K562 (cell line): ENCODE measurements at regions not wholly inside any gene's neighbourhood (a gene's known extent, or its start where the extent isn't known, plus 50 kb on each side); places are given as distances from the start of the nearest gene placed in this dataset.
"Not testable (repeated sequence)": the region's sequence is repeated elsewhere in the genome, so short reads cannot be mapped to it uniquely, and the experiment has no call there.

Experiments
- ATAC-seq: fragments of 200-7000 bp; cut with Tn5 transposase; 3 replicates; pipeline ENCODE4 v1.9.1; 2020; ENCODE audit warnings: moderate library complexity
- BruUV-seq: library from RNA; stranded (reverse); fragments of 400-500 nt; replicated peaks from 2 replicates; lab custom pipeline; 2021; lab: Mats Ljungman, UMichigan
- CTCF ChIA-PET: fragments of 300-600 bp; formaldehyde crosslinking; extraction: SDS; loops from one replicate; lab custom pipeline; 2021; ENCODE audit warnings: low intra/inter-chr PET ratio; lab: Yijun Ruan, JAX
- POLR2A ChIA-PET: fragments of 300-600, 350-650 bp; sonication (Branson Sonifier 250); formaldehyde crosslinking; extraction: SDS; loops from one replicate; lab custom pipeline; 2021; ENCODE audit warnings: antibody characterized with exemption, inconsistent platforms; lab: Yijun Ruan, JAX
- DNase-seq, 4 experiments: peaks; one replicate each; pipeline versions ENCODE4 v3.0.0 to v3.0.0-alpha.2; 2011 to 2018; ENCODE audit warnings: low spot score in 3 of 4, mixed read lengths in 3 of 4; ENCODE audit errors: extremely low read depth in 1 of 4
- FAIRE-seq: peaks from 2 replicates; lab custom pipeline; 2011; peaks lifted over from hg19 to GRCh38; lab: Jason Lieb, UNC
- H2AFZ ChIP-seq: 2 replicates; pipeline ENCODE4 v1.6.0; 2011; ENCODE audit warnings: low read depth, low read length, control low read depth, inconsistent platforms
- H3K27ac ChIP-seq: fragments of 200-600 bp; 3 replicates; pipeline ENCODE4 v1.8.0; 2011; ENCODE audit warnings: low read depth, mild to moderate bottlenecking, control low read depth, inconsistent platforms, low read length, moderate library complexity, mixed read lengths; ENCODE audit errors: extremely low read depth
- H3K27me3 ChIP-seq, 2 experiments: fragments of 300-600 bp in 1 of 2; 2 replicates in 1 of 2; 3 replicates in 1 of 2; pipeline versions ENCODE4 v1.6.0 to v1.8.0; 2011; ENCODE audit warnings: inconsistent platforms in 2 of 2, low read length in 2 of 2, mild to moderate bottlenecking in 1 of 2, mixed read lengths in 1 of 2, moderate library complexity in 1 of 2; ENCODE audit not compliant: control insufficient read depth in 2 of 2, insufficient read depth in 2 of 2
- H3K36me3 ChIP-seq: fragments of 300-600 bp; 3 replicates; pipeline ENCODE4 v1.8.0; 2011; ENCODE audit warnings: mild to moderate bottlenecking, low read length, inconsistent platforms; ENCODE audit not compliant: control insufficient read depth, insufficient read depth
- H3K4me1 ChIP-seq, 2 experiments: fragments of 200-600 bp in 1 of 2; replicated peaks in 1 of 2; 2 replicates in 1 of 2; 3 replicates in 1 of 2; pipeline versions ENCODE4 v1.5.1 to v1.8.0; 2011; ENCODE audit warnings: inconsistent platforms in 2 of 2, low read length in 2 of 2, mild to moderate bottlenecking in 1 of 2, mixed read lengths in 1 of 2, moderate library complexity in 1 of 2; ENCODE audit not compliant: control insufficient read depth in 2 of 2, insufficient read depth in 2 of 2
- H3K4me2 ChIP-seq: 2 replicates; pipeline ENCODE4 v1.6.1; 2011; ENCODE audit warnings: low read length, control low read depth, inconsistent platforms, mixed read lengths; ENCODE audit not compliant: insufficient read depth
- H3K4me3 ChIP-seq: fragments of 200-600 bp; sonication (generic), shearing (Covaris generic); 2 replicates; pipeline ENCODE4 v1.5.1; 2016; ENCODE audit warnings: control low read depth, inconsistent platforms
- H3K79me2 ChIP-seq: fragments of 200-600 bp; 3 replicates; pipeline ENCODE4 v1.8.0; 2011; ENCODE audit warnings: low read length, inconsistent platforms; ENCODE audit not compliant: control insufficient read depth, insufficient read depth
- H3K9ac ChIP-seq, 2 experiments: 2 replicates each; pipeline versions ENCODE4 v1.6.0 to v1.6.1; 2011; ENCODE audit warnings: low read depth in 2 of 2, low read length in 2 of 2, control low read depth in 1 of 2, inconsistent platforms in 1 of 2, mild to moderate bottlenecking in 1 of 2, mixed read lengths in 1 of 2; ENCODE audit not compliant: insufficient read depth in 1 of 2
- H3K9me1 ChIP-seq: one replicate; pipeline ENCODE4 v1.6.0; 2011; ENCODE audit warnings: inconsistent platforms, mild to moderate bottlenecking, low read length, moderate library complexity; ENCODE audit not compliant: control insufficient read depth, insufficient read depth
- H3K9me3 ChIP-seq: replicated peaks from 2 replicates; pipeline ENCODE4 v1.5.1; 2011; ENCODE audit warnings: low read depth, low read length, inconsistent platforms; ENCODE audit not compliant: control insufficient read depth, insufficient read depth
- H4K20me1 ChIP-seq: replicated peaks from 2 replicates; pipeline ENCODE4 v1.6.1; 2011; ENCODE audit warnings: low read length, inconsistent platforms, mixed read lengths; ENCODE audit not compliant: control insufficient read depth, insufficient read depth
- CBX8 ChIP-seq: fragments of 200-600 bp; sonication (generic); IDR thresholded peaks from 2 replicates; pipeline ENCODE4 v1.6.1; 2012; ENCODE audit warnings: borderline replicate concordance, mixed run types, low read depth, mild to moderate bottlenecking, moderate library complexity, mixed read lengths, low read length, control low read depth, inconsistent platforms; ENCODE audit not compliant: poor library complexity, severe bottlenecking; ENCODE audit errors: extremely low read depth
- DNMT1 ChIP-seq: fragments of 450-650 bp; IDR thresholded peaks from 2 replicates; pipeline ENCODE4 v1.6.1; 2016; ENCODE audit warnings: antibody characterized with exemption, mild to moderate bottlenecking
- HDAC8 ChIP-seq: fragments of 450-650 bp; IDR thresholded peaks from 2 replicates; pipeline ENCODE4 v1.6.1; 2016; ENCODE audit warnings: mild to moderate bottlenecking, missing genetic modification characterization, moderate library complexity, missing compliant biosample characterization
- LEF1 ChIP-seq: fragments of 450-650 bp; IDR thresholded peaks from 2 replicates; pipeline ENCODE4 v1.6.1; 2016; ENCODE audit warnings: mild to moderate bottlenecking
- RBM39 ChIP-seq: fragments of 200-400 bp; formaldehyde crosslinking; optimal IDR thresholded peaks from 2 replicates; pipeline ENCODE3; 2018; ENCODE audit warnings: low read depth, low read length
- RFX5 ChIP-seq: IDR thresholded peaks from 2 replicates; pipeline ENCODE4 v1.6.1; 2011; ENCODE audit warnings: low read depth, mild to moderate bottlenecking, improper control_type of control experiment, low read length
- SMAD4 ChIP-seq: fragments of 250-450 bp; sonication (Bioruptor Pico); conservative IDR thresholded peaks from 2 replicates; pipeline ENCODE4 v1.8.0; 2021; ENCODE audit warnings: inconsistent platforms, mild to moderate bottlenecking, moderate library complexity
- ZKSCAN8 ChIP-seq: fragments of 200-800 bp; sonication (Bioruptor generic); IDR thresholded peaks from 2 replicates; pipeline ENCODE4 v1.6.1; 2016; ENCODE audit warnings: missing genetic modification characterization, missing compliant biosample characterization
- ZNF23 ChIP-seq: fragments of 250-450 bp; sonication (Bioruptor Pico); IDR thresholded peaks from 2 replicates; pipeline ENCODE4 v1.4.0; 2020; ENCODE audit warnings: mild to moderate bottlenecking
- ZNF408 ChIP-seq: fragments of 250-450 bp; sonication (Bioruptor Pico); IDR thresholded peaks from 2 replicates; pipeline ENCODE4 v1.4.0; 2020; ENCODE audit warnings: low read depth, mild to moderate bottlenecking, moderate library complexity
- ZNF76 ChIP-seq: fragments of 250-450 bp; sonication (Bioruptor Pico); IDR thresholded peaks from 2 replicates; pipeline ENCODE4 v1.4.0; 2020; ENCODE audit warnings: mild to moderate bottlenecking, moderate library complexity, borderline replicate concordance
- WGBS: fragments of 100-300 bp; shearing (Covaris generic); methylation state at CpG from one replicate; pipeline ENCODE4 v1.1.6; 2016; ENCODE audit warnings: low coverage, mixed read lengths; ENCODE audit not compliant: insufficient coverage; ENCODE audit errors: missing lambda C conversion rate; 5-methylcytosine and 5-hydroxymethylcytosine counted together
- in situ Hi-C: fragments of 300-500 bp; cut with MboI; formaldehyde crosslinking; loops from 4 replicates; pipeline ENCODE4 v1.15.0; 2018; ENCODE audit warnings: inconsistent platforms, mixed read lengths
- intact Hi-C: fragments of 100-400 bp; cut with micrococcal nuclease; formaldehyde crosslinking; loops from 2 replicates; pipeline ENCODE4 v1.14.2; 2022

DNA sequence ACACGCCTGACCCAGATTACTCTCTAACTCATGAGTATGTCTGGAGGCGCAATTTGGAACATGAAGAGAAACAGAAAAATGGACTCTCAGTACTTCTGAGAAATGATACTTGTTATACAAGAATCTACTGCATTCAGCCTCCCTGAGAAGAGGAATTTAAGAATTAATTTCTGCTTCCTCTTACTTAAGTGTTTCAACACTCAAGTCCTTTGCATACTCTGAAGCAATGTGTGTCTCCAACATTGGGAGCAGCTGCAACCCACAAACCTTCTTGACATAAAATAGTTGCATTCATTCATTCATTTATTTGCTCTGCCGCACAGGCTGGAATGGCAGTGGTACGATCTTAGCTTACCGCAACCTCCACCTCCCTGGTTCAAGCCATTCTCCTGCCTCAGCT is 199.8 kb downstream of the NPIPA7 start:
- no peaks in the 10 kb centered on the region for H3K4me1 ChIP-seq
- WGBS = 83% methylated on average over 5 of the region's 5 CpGs
- no peaks in the 10 kb centered on the region for H3K9me3 ChIP-seq
- no peaks in the 10 kb centered on the region for H3K27me3 ChIP-seq
- H2AFZ ChIP-seq = no peak overlapping the region
- no peak for TF ChIP-seq LEF1
- no peak for TF ChIP-seq CBX8
- TF ChIP-seq ZKSCAN8 = no peak
- no peak for TF ChIP-seq RBM39
- no peak for TF ChIP-seq ZNF76 (CRISPR knock-in tag)
- no peak for TF ChIP-seq ZNF23 (CRISPR knock-in tag)
- no peak for TF ChIP-seq HDAC8 (tag)
- TF ChIP-seq RFX5 = no peak
- no peak for TF ChIP-seq DNMT1
- no peak for TF ChIP-seq ZNF408 (CRISPR knock-in tag)
- TF ChIP-seq SMAD4 (CRISPR knock-in tag) = no peak
- TF ChIP-seq, all 486 proteins: peak for 0
- Histone ChIP-seq H3K9ac (no peak overlapping the region), H3K27ac (no peak overlapping the region), H3K4me3 (no peak overlapping the region), H3K36me3 (peaks cover 8% of the 10 kb centered on the region; the same call in 1 of the 3 replicates), H3K4me2 (no peak overlapping the region), H3K9me1 (no peaks in the 10 kb centered on the region), H4K20me1 (no peaks in the 10 kb centered on the region), H3K79me2 (peaks cover 42% of the 10 kb centered on the region)
- DNase-seq = no peak
- ChIA-PET CTCF (no interaction called here), POLR2A (no interaction called here)
- no peak for ATAC-seq
- no TSS peak for BruUV-seq
- intact Hi-C loops = no loop called here
- in situ Hi-C loops = no loop called here
- no peak for FAIRE-seq

- H3K4me2 ChIP-seq, ATAC-seq, CTCF ChIA-PET, H3K27ac ChIP-seq, in situ Hi-C loops, H3K9ac ChIP-seq, H3K36me3 ChIP-seq, H3K9me1 ChIP-seq, H3K27me3 ChIP-seq, H2AFZ ChIP-seq, FAIRE-seq, POLR2A ChIA-PET, BruUV-seq, DNase-seq, H3K4me1 ChIP-seq, intact Hi-C loops, H4K20me1 ChIP-seq, H3K4me3 ChIP-seq, H3K9me3 ChIP-seq: not testable (repeated sequence)
- peaks cover 41% of the 10 kb centered on the region for H3K79me2 ChIP-seq
- WGBS = 71% methylated on average over 7 of the region's 7 CpGs
These were observed 204.0 kb downstream of the NPIPA7 start for GRCh38 chr16:16582916-16583315.

DNA sequence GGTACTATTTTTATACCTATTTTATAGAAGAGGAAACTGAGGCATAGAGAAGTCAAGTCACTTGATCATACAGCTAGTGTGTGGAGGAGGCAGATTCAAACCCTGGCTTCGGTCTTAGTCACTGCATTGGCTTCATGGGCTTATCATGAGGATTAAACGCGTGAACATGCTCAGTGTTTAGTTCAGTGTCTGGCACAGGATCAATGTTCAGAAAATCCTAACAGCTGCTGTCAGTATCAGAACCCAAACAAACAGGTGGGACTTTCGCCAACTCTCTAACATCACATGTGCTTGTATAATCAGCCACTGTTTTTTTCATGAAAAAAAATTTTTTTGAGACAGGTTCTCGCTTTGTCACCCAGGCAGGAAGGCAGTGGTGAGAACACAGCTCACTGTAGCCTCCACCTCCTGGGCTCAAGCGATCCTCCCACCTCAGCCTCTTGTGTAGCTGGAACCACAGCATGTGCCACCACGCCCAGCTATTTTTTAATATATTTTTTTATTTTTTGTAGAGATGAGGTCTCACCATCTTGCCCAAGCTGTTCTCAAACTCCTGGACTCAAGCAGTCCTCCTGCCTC is 207.2 kb downstream of the NPIPA7 start:
- peaks cover 31% of the 10 kb centered on the region for H3K79me2 ChIP-seq
- BruUV-seq, H4K20me1 ChIP-seq, in situ Hi-C loops, POLR2A ChIA-PET, H3K4me3 ChIP-seq, H3K4me1 ChIP-seq, H3K4me2 ChIP-seq, FAIRE-seq, H3K27ac ChIP-seq, ATAC-seq, intact Hi-C loops, H3K9me1 ChIP-seq, H2AFZ ChIP-seq, H3K36me3 ChIP-seq, H3K9ac ChIP-seq, H3K27me3 ChIP-seq, H3K9me3 ChIP-seq, CTCF ChIA-PET: not testable (repeated sequence)
- WGBS = 84% methylated on average over 4 of the region's 7 CpGs
- peak in 1 of 4 experiments; percentile 9 for DNase-seq
